ENCODE measurements at regions not wholly inside any gene's neighbourhood (a gene's known extent, or its start where the extent isn't known, plus 50 kb on each side); places are given as distances from the start of the nearest gene placed in this dataset.

GRCh38 chr2:237025090-237025865 is 60.4 kb upstream of the COPS8 start:
- no peak overlapping the region for H3K27ac Mint-ChIP-seq

GRCh38 chr2:237026981-237027711 is 58.5 kb upstream of the COPS8 start:
- ATAC-seq, result peak; percentile 95
- no peaks in the 10 kb centered on the region for H3K9me3 Mint-ChIP-seq
- TF ChIP-seq TEAD1 (CRISPR knock-in tag; IDR thresholded peaks at IDR 0.05), result peak; percentile 46; the same call in 1 of the 2 replicates
- no peak for TF ChIP-seq ATF3 (CRISPR knock-in tag; conservative IDR thresholded peaks at IDR 0.05)
- TF ChIP-seq, protein P1, sequence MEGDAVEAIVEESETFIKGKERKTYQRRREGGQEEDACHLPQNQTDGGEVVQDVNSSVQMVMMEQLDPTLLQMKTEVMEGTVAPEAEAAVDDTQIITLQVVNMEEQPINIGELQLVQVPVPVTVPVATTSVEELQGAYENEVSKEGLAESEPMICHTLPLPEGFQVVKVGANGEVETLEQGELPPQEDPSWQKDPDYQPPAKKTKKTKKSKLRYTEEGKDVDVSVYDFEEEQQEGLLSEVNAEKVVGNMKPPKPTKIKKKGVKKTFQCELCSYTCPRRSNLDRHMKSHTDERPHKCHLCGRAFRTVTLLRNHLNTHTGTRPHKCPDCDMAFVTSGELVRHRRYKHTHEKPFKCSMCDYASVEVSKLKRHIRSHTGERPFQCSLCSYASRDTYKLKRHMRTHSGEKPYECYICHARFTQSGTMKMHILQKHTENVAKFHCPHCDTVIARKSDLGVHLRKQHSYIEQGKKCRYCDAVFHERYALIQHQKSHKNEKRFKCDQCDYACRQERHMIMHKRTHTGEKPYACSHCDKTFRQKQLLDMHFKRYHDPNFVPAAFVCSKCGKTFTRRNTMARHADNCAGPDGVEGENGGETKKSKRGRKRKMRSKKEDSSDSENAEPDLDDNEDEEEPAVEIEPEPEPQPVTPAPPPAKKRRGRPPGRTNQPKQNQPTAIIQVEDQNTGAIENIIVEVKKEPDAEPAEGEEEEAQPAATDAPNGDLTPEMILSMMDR (IDR thresholded peaks at IDR 0.05), result peak; percentile 77
- peak; percentile 42; the same call in 1 of the 2 replicates for TF ChIP-seq ETV6 (CRISPR knock-in tag; IDR thresholded peaks at IDR 0.05)
- TF ChIP-seq ZNF219 (CRISPR knock-in tag; IDR thresholded peaks at IDR 0.05; ENCODE audit: borderline replicate concordance), result no peak
- no peak overlapping the region for H3K4me3 Mint-ChIP-seq
- 0 out of 2 replicates have a peak, but pooled peaks cover 3% of the 10 kb centered on the region for H3K36me3 Mint-ChIP-seq
- no peak overlapping the region for H3K27ac Mint-ChIP-seq
- peak; percentile 73 for DNase-seq (ENCODE audit: low spot score)
- ChIA-PET CTCF (interaction anchor here (0.6 to 1.7 kb wide), 9 partner anchors 10 to 573 kb away, joined by 3 to 20 read pairs (median 3); partner anchors contain the start of gene ACKR3), POLR2A (interaction anchor here (0.6 to 1.3 kb wide), 2 partner anchors 14 to 208 kb away, joined by 3 to 4 read pairs; no protein-coding TSS in a partner anchor)
- H3K27me3 Mint-ChIP-seq (ENCODE audit: low read depth), result no peaks in the 10 kb centered on the region
- no peaks in the 10 kb centered on the region for H3K4me1 Mint-ChIP-seq

More at GRCh38 chr2:237025090-237025865, 60.4 kb upstream of the COPS8 start:
- POLR2A ChIA-PET, result no interaction called here
- Mint-ChIP-seq H3K4me1 (no peaks in the 10 kb centered on the region), H3K36me3 (0 out of 2 replicates have a peak, but pooled peaks cover 3% of the 10 kb centered on the region), H3K27me3 (ENCODE audit: low read depth) (no peaks in the 10 kb centered on the region), H3K9me3 (no peaks in the 10 kb centered on the region), H3K4me3 (no peak overlapping the region)
- no peak for TF ChIP-seq ETV6 (CRISPR knock-in tag; IDR thresholded peaks at IDR 0.05)
- no peak; the same call in 1 of the 2 replicates for TF ChIP-seq GABPB1 (CRISPR knock-in tag; IDR thresholded peaks at IDR 0.05)
- TF ChIP-seq E2F1 (CRISPR knock-in tag; IDR thresholded peaks at IDR 0.05), result no peak
- TF ChIP-seq ZNF138 (CRISPR knock-in tag; conservative IDR thresholded peaks at IDR 0.05), result no peak
- CTCF ChIA-PET, result no interaction called here
- DNase-seq (ENCODE audit: low spot score), result no peak
- ATAC-seq, result no peak

GRCh38 chr2:237027712-237028029 is 58.0 kb upstream of the COPS8 start:
- no peaks in the 10 kb centered on the region for H3K4me1 Mint-ChIP-seq
- ChIA-PET CTCF (interaction anchor here (0.6 to 1.7 kb wide), 8 partner anchors 11 to 573 kb away, joined by 3 to 20 read pairs (median 4); partner anchors contain the start of gene ACKR3), POLR2A (interaction anchor here (0.6 to 1.3 kb wide), 2 partner anchors 14 to 208 kb away, joined by 3 to 4 read pairs; no protein-coding TSS in a partner anchor)
- no peak overlapping the region for H3K4me3 Mint-ChIP-seq
- DNase-seq (ENCODE audit: low spot score), result no peak
- no peaks in the 10 kb centered on the region; the same call in 1 of the 2 replicates for H3K27me3 Mint-ChIP-seq (ENCODE audit: low read depth)
- no peak for ATAC-seq
- H3K27ac Mint-ChIP-seq, result no peak overlapping the region
- 0 out of 2 replicates have a peak, but pooled peaks cover 3% of the 10 kb centered on the region for H3K36me3 Mint-ChIP-seq
- H3K9me3 Mint-ChIP-seq, result peaks cover 3% of the 10 kb centered on the region; the same call in 1 of the 2 replicates
- no peak for TF ChIP-seq ZMAT4 (CRISPR knock-in tag; IDR thresholded peaks at IDR 0.05)
- no peak for TF ChIP-seq FOXP4 (CRISPR knock-in tag; IDR thresholded peaks at IDR 0.05)
- no peak for TF ChIP-seq AR (CRISPR knock-in tag; IDR thresholded peaks at IDR 0.05)
- TF ChIP-seq, protein P2, sequence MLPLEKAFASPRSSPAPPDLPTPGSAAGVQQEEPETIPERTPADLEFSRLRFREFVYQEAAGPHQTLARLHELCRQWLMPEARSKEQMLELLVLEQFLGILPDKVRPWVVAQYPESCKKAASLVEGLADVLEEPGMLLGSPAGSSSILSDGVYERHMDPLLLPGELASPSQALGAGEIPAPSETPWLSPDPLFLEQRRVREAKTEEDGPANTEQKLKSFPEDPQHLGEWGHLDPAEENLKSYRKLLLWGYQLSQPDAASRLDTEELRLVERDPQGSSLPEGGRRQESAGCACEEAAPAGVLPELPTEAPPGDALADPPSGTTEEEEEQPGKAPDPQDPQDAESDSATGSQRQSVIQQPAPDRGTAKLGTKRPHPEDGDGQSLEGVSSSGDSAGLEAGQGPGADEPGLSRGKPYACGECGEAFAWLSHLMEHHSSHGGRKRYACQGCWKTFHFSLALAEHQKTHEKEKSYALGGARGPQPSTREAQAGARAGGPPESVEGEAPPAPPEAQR (CRISPR knock-in tag; IDR thresholded peaks at IDR 0.05), result no peak
- TF ChIP-seq ZNF317 (CRISPR knock-in tag; IDR thresholded peaks at IDR 0.05; ENCODE audit: borderline replicate concordance, low read depth), result no peak
